ENCODE measurements at regions not wholly inside any gene's neighbourhood (a gene's known extent, or its start where the extent isn't known, plus 50 kb on each side); places are given as distances from the start of the nearest gene placed in this dataset.

DNA sequence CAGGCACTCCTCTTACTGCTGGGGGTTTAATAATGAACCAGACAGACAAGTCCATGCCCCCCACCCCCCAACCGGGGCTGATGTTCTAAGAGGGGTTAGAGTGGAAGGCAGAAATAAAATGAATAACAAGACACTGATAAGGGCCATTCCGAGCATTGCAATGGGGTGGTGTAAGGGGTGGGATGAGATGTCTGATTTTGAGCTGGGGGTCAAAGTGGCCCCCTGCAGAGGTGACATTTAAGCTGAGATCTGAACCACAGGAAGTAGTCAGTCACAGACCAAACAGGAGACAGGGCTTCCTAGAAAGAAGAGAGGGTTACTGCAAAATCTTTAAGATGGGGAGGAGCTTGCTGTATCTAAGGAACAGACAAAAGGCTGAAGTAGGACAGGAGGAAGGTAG is 180.6 kb upstream of the SH3BP4 start:
- DNase-seq (ENCODE audit: low read depth in 2 of 3, low spot score in 1 of 3) = no peak

- DNase-seq (ENCODE audit: low read depth in 2 of 3, low spot score in 1 of 3) = no peak
Observed at GRCh38 chr2:234770715-234771141, 181.1 kb upstream of the SH3BP4 start.

DNA sequence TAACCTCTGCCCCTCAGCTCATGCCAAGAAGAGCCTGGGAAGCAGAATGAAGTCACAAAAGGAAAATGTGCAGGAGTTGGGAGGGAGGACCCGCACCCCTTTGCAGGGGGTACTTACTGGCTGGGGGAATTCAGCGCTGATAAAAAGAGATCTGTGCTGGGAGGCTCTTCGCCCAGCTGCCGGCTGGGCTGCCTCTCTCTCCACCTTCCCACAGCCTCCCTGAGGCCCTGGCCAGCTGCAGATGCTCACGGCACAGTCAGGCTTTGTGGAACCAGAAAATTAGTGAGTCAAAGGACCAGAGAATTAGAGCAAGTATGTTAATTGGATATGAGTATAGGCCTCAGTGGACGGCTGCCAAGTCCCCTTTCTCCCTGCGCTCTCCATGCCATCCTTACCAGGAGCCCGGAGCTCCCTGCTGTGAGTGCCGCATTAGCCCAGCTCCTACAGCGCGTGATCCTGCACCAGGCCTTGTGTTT is 181.7 kb upstream of the SH3BP4 start:
- no peak for DNase-seq (ENCODE audit: low read depth in 2 of 3, low spot score in 1 of 3)

DNA sequence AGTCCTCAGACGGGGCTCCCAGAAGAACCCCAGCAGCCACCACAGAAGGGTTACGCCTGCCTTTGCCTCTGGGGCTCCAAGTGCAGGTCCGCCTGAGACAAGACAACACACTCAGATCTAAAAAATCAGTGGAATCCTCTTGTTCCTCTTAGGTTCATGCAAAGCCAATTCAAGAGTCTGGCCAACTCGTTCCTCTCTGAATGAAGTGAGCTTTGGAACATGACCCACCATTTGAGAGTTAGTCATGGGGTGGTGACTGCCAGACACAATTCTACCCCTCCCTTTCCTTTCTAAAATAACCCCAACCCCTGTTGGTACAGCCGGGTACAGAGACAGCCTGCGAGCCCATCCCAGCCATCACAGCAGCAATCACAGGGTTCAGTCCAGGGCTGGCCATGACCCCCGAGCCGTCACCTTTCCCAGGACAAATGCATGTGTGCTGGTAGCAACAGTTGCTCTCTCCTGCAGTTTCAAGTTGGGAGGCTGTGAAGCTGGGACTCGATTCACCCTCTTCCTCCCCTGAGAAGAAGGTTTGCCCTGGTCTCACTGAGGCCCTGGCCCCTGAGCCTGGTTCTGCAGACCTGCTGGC is 183.1 kb upstream of the SH3BP4 start:
- no peak for DNase-seq (ENCODE audit: low read depth in 2 of 3, low spot score in 1 of 3)

- DNase-seq (ENCODE audit: low read depth in 2 of 3, low spot score in 1 of 3) = no peak
Observed at GRCh38 chr2:234765279-234765678, 186.5 kb upstream of the SH3BP4 start.

- no peak for DNase-seq (ENCODE audit: low read depth in 2 of 3, low spot score in 1 of 3)
Observed at GRCh38 chr2:234764372-234764771, 187.4 kb upstream of the SH3BP4 start.

- no peak for DNase-seq (ENCODE audit: low read depth in 2 of 3, low spot score in 1 of 3)
Observed at GRCh38 chr2:234763002-234763873, 188.6 kb upstream of the SH3BP4 start.

GRCh38 chr2:234761910-234762309 is 189.9 kb upstream of the SH3BP4 start:
- no peak for DNase-seq (ENCODE audit: low read depth in 2 of 3, low spot score in 1 of 3)

DNA sequence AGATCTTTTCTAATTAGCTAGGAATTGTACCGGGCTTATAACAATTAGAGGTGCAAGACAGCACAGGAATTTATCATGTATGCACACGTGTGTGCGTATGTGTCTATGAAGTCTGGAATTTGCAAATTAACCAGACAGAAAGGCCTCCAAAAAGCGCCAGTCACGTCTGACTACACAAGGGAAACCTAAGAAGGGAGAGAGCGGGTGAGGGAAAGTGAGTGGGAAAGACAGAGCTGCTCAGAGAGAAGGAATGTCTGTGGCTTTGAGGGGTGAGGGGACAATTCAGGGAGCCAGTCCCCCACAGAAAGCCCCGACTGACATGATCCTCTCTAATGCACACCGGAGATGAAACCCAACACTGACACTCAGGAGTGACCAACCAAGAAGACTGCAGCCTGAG is 197.7 kb upstream of the SH3BP4 start:
- no peak for DNase-seq (ENCODE audit: low read depth in 2 of 3, low spot score in 1 of 3)

DNA sequence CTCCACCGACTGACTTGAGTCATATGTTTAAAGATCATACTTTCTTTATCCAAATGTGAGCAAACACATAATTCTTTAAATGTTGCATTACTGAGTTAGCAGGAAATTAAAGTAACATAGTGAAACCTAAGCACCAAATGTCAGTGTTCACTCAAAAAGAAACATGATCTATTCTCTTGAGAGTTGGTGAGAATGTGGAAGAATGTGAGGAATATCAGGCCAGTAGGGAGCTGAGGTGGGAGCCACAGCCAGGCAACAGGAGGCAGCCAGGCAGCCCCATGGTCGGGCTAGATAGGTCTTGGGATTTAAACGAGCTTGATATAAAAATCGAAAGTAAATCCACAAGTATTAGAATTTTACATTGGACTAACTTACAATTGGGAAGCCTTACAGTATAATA is 198.1 kb upstream of the SH3BP4 start:
- DNase-seq (ENCODE audit: low read depth in 2 of 3, low spot score in 1 of 3) = no peak

DNA sequence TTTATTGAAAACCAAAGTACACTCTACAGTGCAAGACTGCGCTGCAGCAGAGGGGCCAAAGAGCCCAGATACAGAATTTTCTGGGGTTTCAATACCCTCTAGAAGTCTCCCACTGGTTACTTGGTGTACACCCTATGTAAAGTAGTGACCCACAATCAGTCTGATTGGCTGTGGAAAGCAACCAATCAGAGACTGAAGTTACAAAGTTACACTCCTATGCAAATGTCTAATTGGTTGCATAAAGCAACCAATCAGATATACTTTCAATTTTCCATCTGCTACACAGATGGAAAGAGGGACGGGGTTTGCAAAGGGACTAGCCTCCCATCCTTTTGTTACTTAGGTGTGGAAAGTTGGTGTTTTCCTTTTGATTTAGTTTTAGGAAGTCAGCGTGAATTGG is 198.9 kb upstream of the SH3BP4 start:
- no peak for DNase-seq (ENCODE audit: low read depth in 2 of 3, low spot score in 1 of 3)

DNA sequence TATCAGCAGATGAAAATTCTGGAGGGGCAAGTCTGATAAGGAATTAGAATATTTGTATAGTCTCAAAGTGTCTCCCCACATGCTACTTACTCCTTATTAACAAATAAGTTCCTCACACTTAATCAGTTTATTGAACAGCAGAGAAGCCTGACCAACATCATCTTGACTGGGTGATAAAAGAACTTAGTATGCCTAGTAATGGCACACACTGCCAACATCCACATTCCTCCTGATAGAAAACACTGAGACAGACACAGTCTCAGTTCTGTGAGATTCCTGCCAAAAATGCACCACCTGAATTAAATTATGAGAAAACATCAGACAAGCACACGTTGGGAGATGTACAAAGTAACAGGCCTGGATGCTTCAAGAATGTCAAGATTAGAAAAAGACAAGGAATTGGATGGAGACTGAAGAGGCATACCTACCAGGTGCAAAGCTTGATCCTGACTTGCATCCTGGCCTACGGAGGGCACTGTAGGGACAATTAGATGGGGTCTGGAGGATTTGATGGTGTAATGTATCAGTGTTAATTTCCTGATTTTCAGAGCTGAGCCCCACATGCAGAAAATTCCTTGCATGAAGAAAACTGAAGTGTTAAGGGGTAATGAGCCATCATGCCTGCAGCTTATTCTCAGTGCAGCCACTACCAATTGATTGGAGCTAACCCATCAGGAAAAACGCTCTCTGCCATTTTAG is 200.4 kb upstream of the SH3BP4 start:
- DNase-seq (ENCODE audit: low read depth in 2 of 3, low spot score in 1 of 3) = no peak

DNA sequence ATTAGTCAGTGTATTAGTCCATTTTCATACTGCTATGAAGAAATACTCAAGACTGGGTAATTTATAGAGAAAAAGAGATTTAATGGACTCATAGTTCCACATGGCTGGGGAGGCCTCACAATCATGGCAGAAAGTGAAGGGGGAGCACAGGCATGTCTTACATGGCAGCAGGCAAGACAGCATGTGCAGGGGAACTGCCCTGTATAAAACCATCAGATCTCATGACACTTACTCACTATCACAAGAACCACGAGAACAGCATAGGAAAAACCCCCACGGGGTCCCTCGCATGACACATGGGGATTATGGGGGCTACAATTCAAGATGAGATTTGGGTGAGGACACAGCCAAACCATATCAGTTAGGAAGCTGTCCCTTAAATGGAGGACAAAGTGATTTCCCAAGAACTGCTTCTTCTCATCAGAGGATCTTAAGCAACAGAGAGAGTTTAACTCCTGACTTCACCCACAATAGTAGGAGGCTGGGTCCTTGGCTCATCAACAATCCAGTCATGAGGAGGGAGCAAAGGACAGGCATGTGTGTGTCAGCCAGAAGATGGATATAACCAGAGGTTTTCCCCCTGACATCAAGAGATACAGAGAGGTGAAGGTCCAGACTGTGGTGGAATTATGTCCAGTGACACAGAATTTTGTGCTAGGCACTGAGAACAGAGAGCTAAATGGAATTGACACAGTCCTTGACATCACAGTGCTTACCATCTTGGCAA is 203.8 kb upstream of the SH3BP4 start:
- DNase-seq (ENCODE audit: low read depth in 2 of 3, low spot score in 1 of 3) = no peak

- no peak for DNase-seq (ENCODE audit: low read depth in 2 of 3, low spot score in 1 of 3)
Observed at GRCh38 chr2:234747032-234747431, 204.8 kb upstream of the SH3BP4 start.

DNA sequence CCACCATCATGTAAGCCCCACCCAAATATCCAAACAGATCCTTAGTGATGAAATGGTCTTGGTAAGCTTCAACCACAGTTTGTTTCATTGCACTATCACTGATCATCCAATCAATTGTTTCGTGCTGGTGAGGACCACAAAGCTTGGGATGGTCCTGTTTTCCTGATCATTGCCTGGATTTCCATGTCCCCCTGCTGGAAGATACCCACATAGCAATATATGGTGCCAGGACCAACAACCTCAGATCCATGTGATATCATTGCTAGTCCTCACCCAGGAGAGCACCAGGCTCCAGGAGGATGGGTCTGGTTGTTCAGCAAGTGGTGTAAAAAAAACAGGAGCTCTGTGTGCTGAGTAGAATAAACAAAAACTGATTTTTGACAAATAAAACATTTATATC is 206.5 kb upstream of the SH3BP4 start:
- no peak for DNase-seq (ENCODE audit: low read depth in 2 of 3, low spot score in 1 of 3)

DNA sequence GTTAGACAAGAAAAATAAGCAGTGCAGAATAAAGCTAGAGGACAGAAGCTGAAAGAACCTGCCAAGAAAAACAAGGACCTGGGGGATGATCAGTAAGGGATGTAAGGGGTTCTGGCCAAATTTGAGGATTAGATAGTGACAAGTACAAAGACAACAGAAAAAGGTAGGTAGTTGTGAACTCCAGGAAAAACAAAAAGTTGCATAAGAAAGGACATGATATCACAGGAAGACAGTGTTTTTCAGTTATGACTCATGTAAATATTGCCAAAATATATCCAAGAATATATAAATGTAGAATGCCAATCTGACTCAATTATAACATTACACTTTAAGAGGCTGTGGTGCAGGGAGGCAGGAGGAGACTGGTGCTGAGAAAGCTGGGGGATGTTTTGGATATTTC is 209.8 kb upstream of the SH3BP4 start:
- no peak for DNase-seq (ENCODE audit: low read depth in 2 of 3, low spot score in 1 of 3)

GRCh38 chr2:234739061-234739460 is 212.8 kb upstream of the SH3BP4 start:
- DNase-seq (ENCODE audit: low read depth in 2 of 3, low spot score in 1 of 3) = no peak

DNA sequence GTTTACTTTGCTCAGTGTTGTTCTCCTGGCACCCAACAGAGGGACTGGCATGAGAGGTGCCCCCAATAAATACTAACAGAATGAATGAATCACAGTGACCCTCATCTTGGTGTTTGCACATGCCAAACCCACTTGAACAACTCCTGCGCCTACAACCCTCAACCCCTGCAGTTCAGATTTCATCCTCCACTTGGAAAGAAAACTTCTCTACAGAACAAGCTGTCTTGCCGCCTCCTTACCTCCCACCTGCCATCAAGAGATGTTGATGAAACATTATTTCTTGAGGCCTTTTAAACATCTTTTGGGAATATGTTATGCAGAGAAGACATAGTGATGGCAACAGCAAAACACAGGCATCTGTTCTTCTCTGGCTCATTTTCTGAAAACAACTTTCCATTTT is 216.0 kb upstream of the SH3BP4 start:
- DNase-seq (ENCODE audit: low read depth in 2 of 3, low spot score in 1 of 3) = no peak

GRCh38 chr2:234733795-234734600 is 217.8 kb upstream of the SH3BP4 start:
- DNase-seq (ENCODE audit: low read depth in 2 of 3, low spot score in 1 of 3) = no peak

GRCh38 chr2:234733093-234733489 is 218.7 kb upstream of the SH3BP4 start:
- DNase-seq (ENCODE audit: low read depth in 2 of 3, low spot score in 1 of 3) = no peak
